Left lung (tissue), 4 donors: ENCODE measurements at regions not wholly inside any gene's neighbourhood (a gene's known extent, or its start where the extent isn't known, plus 50 kb on each side); places are given as distances from the start of the nearest gene placed in this dataset.

ENCODE experiments used
- ATAC-seq: fragments of 200-7000 bp; cut with Tn5 transposase; one replicate; pipeline ENCODE4 v1.9.1; 2020; ENCODE audit warnings: moderate library complexity
- DNase-seq, 4 donors: peaks; one replicate each; pipeline ENCODE4 v3.0.0-alpha.2; 2013 to 2020
- H3K27ac ChIP-seq, 2 donors: fragments of 200-600 bp; sonication (generic) in 1 of 2; one replicate each; pipeline versions ENCODE4 v1.5.0 to v1.8.0; 2020 to 2021
- H3K27me3 ChIP-seq, 2 donors: fragments of 200-600 bp; sonication (generic) in 1 of 2; one replicate each; pipeline versions ENCODE4 v1.5.0 to v1.8.0; 2020 to 2021
- H3K36me3 ChIP-seq, 2 donors: fragments of 200-600 bp; sonication (generic) in 1 of 2; one replicate each; pipeline versions ENCODE4 v1.5.0 to v1.8.0; 2020 to 2021
- H3K4me1 ChIP-seq, 2 donors: fragments of 200-600 bp; one replicate each; pipeline ENCODE4 v1.8.0; 2021
- H3K4me3 ChIP-seq, 2 donors: fragments of 200-600 bp; sonication (generic) in 1 of 2; one replicate each; pipeline versions ENCODE4 v1.5.0 to v1.8.0; 2020 to 2021; ENCODE audit warnings: mild to moderate bottlenecking in 1 of 2
- H3K9me3 ChIP-seq, 2 donors: fragments of 200-600 bp; sonication (generic) in 1 of 2; one replicate each; pipeline versions ENCODE4 v1.5.0 to v1.8.0; 2020 to 2021
- CTCF ChIP-seq, 2 donors: fragments of 200-600 bp; sonication (generic) in 1 of 2; IDR thresholded peaks; one replicate each; pipeline versions ENCODE4 v1.5.0 to v1.8.0; 2021; ENCODE audit warnings: antibody characterized with exemption in 2 of 2
- intact Hi-C, 2 donors: fragments of 100-400 bp; cut with DNase I; formaldehyde crosslinking; loops; one replicate each; pipeline versions ENCODE4 v1.11.2 to v1.14.2; 2022
- donor health status: DM: no; HTN: yes; CAD: no.
- donor health status: DM: no; HTN: no; CAD: no.

- no peak for TF ChIP-seq CTCF (IDR thresholded peaks at IDR 0.05)
- no peaks in the 10 kb centered on the region for H3K4me1 ChIP-seq
- peaks cover 0 to 17% of the 10 kb centered on the region in 2 donors for H3K9me3 ChIP-seq
- no peak overlapping the region for H3K4me3 ChIP-seq
- ATAC-seq (no peak), DNase-seq (no peak)
- intact Hi-C loops: no loop called here
- H3K27me3 ChIP-seq: no peaks in the 10 kb centered on the region
- no peak overlapping the region for H3K27ac ChIP-seq
- H3K36me3 ChIP-seq: no peaks in the 10 kb centered on the region
These were observed 109.3 kb upstream of the FAM83B start for GRCh38 chr6:54737247-54737646.

GRCh38 chr6:54747955-54748354 is 98.6 kb upstream of the FAM83B start:
- Histone ChIP-seq H3K4me3 (no peak overlapping the region), H3K27ac (no peak overlapping the region), H3K4me1 (no peaks in the 10 kb centered on the region), H3K9me3 (peaks cover 0 to 24% of the 10 kb centered on the region in 2 donors), H3K36me3 (no peaks in the 10 kb centered on the region), H3K27me3 (no peaks in the 10 kb centered on the region)
- DNase-seq (no peak), ATAC-seq (no peak)
- intact Hi-C loops: no loop called here
- TF ChIP-seq CTCF (IDR thresholded peaks at IDR 0.05): no peak

GRCh38 chr6:54754406-54754805 is 92.2 kb upstream of the FAM83B start:
- TF ChIP-seq CTCF (IDR thresholded peaks at IDR 0.05): no peak
- DNase-seq (no peak), ATAC-seq (no peak)
- no peaks in the 10 kb centered on the region for H3K4me1 ChIP-seq
- no peak overlapping the region for H3K27ac ChIP-seq
- H3K9me3 ChIP-seq: peaks cover 0 to 4% of the 10 kb centered on the region in 2 donors
- H3K27me3 ChIP-seq: no peaks in the 10 kb centered on the region
- intact Hi-C loops: no loop called here
- no peaks in the 10 kb centered on the region for H3K36me3 ChIP-seq
- no peak overlapping the region for H3K4me3 ChIP-seq

GRCh38 chr6:54758340-54758739 is 88.2 kb upstream of the FAM83B start:
- no peak overlapping the region for H3K27ac ChIP-seq
- no peak overlapping the region for H3K4me3 ChIP-seq
- H3K4me1 ChIP-seq: no peaks in the 10 kb centered on the region
- intact Hi-C loops: no loop called here
- H3K9me3 ChIP-seq: peaks cover 0 to 1% of the 10 kb centered on the region in 2 donors
- no peak for ATAC-seq
- H3K27me3 ChIP-seq: no peaks in the 10 kb centered on the region
- no peak for DNase-seq
- no peak for TF ChIP-seq CTCF (IDR thresholded peaks at IDR 0.05)
- no peaks in the 10 kb centered on the region for H3K36me3 ChIP-seq

GRCh38 chr6:54768494-54768893 is 78.1 kb upstream of the FAM83B start:
- no peak for ATAC-seq
- H3K4me1 ChIP-seq: no peaks in the 10 kb centered on the region
- no peaks in the 10 kb centered on the region for H3K36me3 ChIP-seq
- H3K9me3 ChIP-seq: no peaks in the 10 kb centered on the region
- H3K27ac ChIP-seq: no peak overlapping the region
- no peak for DNase-seq
- TF ChIP-seq CTCF (IDR thresholded peaks at IDR 0.05): no peak
- intact Hi-C loops: no loop called here
- no peaks in the 10 kb centered on the region for H3K27me3 ChIP-seq
- H3K4me3 ChIP-seq: no peak overlapping the region
